ENCODE measurements at regions not wholly inside any gene's neighbourhood (a gene's known extent, or its start where the extent isn't known, plus 50 kb on each side); places are given as distances from the start of the nearest gene placed in this dataset.
"Not testable (repeated sequence)": the region's sequence is repeated elsewhere in the genome, so short reads cannot be mapped to it uniquely, and the experiment has no call there.

- no peaks in the 10 kb centered on the region for H3K27me3 ChIP-seq
- TF ChIP-seq EP300 (IDR thresholded peaks at IDR 0.05) (no peak), POLR2A (IDR thresholded peaks at IDR 0.05) (no peak), CTCF (IDR thresholded peaks at IDR 0.05) (no peak)
- H3K36me3 ChIP-seq, result no peaks in the 10 kb centered on the region
- 45 to 58% (median 54%) methylated on average over 11 of the region's 11 CpGs for WGBS, 3 donors
- peaks cover 6% of the 10 kb centered on the region for H3K4me1 ChIP-seq (ENCODE audit: insufficient read depth)
- no peaks in the 10 kb centered on the region for H3K9me3 ChIP-seq
- DNase-seq, result peak; percentile 36 to 79 (median 67)
- no peak overlapping the region for H3K4me3 ChIP-seq
- no peak overlapping the region for H3K27ac ChIP-seq
- intact Hi-C loops (cut with DNase I), result no loop called here
Observed at GRCh38 chr20:17863577-17864292, 104.9 kb downstream of the SNX5 start.

GRCh38 chr20:17863209-17863576, 105.4 kb downstream of the SNX5 start:
- Histone ChIP-seq H3K4me1 (ENCODE audit: insufficient read depth) (peaks cover 6% of the 10 kb centered on the region), H3K4me3 (no peak overlapping the region), H3K36me3 (no peaks in the 10 kb centered on the region), H3K9me3 (no peaks in the 10 kb centered on the region), H3K27me3 (no peaks in the 10 kb centered on the region), H3K27ac (no peak overlapping the region)
- intact Hi-C loops (cut with DNase I), result no loop called here
- TF ChIP-seq CTCF (IDR thresholded peaks at IDR 0.05) (no peak), EP300 (IDR thresholded peaks at IDR 0.05) (no peak), POLR2A (IDR thresholded peaks at IDR 0.05) (no peak)
- no peak for DNase-seq
- 79 to 89% (median 85%) methylated on average over 4 of the region's 4 CpGs for WGBS, 3 donors

DNA sequence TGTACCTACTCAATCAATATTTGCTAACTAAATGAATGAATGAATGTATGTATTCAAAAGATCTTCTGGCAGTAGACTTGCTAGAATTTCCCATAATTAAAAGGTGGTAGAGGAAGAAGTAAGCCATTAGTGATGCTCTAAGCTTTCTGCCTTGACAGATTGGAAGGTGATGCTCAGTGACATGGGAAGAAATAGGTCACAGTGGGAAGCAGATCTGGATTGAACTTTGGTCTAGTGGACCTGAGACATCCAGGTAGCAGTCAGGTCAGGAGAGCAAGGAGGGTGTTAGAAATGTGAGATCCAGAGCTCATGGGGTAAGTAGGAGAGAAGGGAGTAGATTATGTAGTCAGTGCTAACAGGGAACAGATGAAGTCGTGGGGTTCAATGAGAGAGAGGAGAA, 106.4 kb downstream of the SNX5 start:
- Histone ChIP-seq H3K4me3 (no peak overlapping the region), H3K36me3 (no peaks in the 10 kb centered on the region), H3K27me3 (no peaks in the 10 kb centered on the region), H3K9me3 (no peaks in the 10 kb centered on the region), H3K27ac (no peak overlapping the region), H3K4me1 (ENCODE audit: insufficient read depth) (peaks cover 7% of the 10 kb centered on the region)
- WGBS, 3 donors, result 85 to 93% (median 89%) methylated on average over 1 of the region's 1 CpG
- no peak for DNase-seq
- intact Hi-C loops (cut with DNase I), result no loop called here
- TF ChIP-seq POLR2A (IDR thresholded peaks at IDR 0.05) (no peak), CTCF (IDR thresholded peaks at IDR 0.05) (no peak), EP300 (IDR thresholded peaks at IDR 0.05) (no peak)

DNA sequence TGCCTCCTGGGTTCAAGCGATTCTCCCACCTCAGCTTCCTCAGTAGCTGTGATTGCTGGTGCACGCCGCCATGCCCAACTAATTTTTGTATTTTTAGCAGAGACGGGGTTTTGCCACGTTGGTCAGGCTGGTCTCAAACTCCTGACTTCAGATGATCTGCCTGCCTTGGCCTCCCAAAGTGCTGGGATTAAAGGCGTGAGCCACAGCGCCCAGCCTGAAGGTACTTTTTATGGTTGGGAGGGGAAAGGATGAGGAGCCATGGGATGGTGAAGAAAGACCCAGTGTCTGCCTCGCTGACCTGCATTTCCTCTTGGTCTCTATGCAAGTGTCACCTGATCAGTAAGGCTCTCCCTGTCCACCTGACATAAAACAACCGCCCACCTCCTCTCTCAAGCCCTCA, 107.0 kb downstream of the SNX5 start:
- DNase-seq; H3K4me3 ChIP-seq; H3K27me3 ChIP-seq; H3K27ac ChIP-seq; H3K4me1 ChIP-seq (ENCODE audit: insufficient read depth); H3K36me3 ChIP-seq; intact Hi-C loops (cut with DNase I); H3K9me3 ChIP-seq: not testable (repeated sequence)
- 94 to 99% (median 96%) methylated on average over 9 of the region's 9 CpGs for WGBS, 3 donors

- intact Hi-C loops (cut with DNase I), result no loop called here
- TF ChIP-seq POLR2A (IDR thresholded peaks at IDR 0.05), result no peak
- no peak for TF ChIP-seq EP300 (IDR thresholded peaks at IDR 0.05)
- no peak for TF ChIP-seq CTCF (IDR thresholded peaks at IDR 0.05)
- no peaks in the 10 kb centered on the region for H3K9me3 ChIP-seq
- peaks cover 13% of the 10 kb centered on the region for H3K4me1 ChIP-seq (ENCODE audit: insufficient read depth)
- 86 to 93% (median 90%) methylated on average over 15 of the region's 15 CpGs for WGBS, 3 donors
- no peak for DNase-seq
- H3K27ac ChIP-seq, result no peak overlapping the region
- no peak overlapping the region for H3K4me3 ChIP-seq
- no peaks in the 10 kb centered on the region for H3K27me3 ChIP-seq
- no peaks in the 10 kb centered on the region for H3K36me3 ChIP-seq
Observed at GRCh38 chr20:17860301-17861197, 108.0 kb downstream of the SNX5 start.
